ENCODE measurements at regions not wholly inside any gene's neighbourhood (a gene's known extent, or its start where the extent isn't known, plus 50 kb on each side); places are given as distances from the start of the nearest gene placed in this dataset.

GRCh38 chr1:229003233-229004031 lies 267.5 kb upstream of the RAB4A start:
- TF ChIP-seq CTCF (IDR thresholded peaks at IDR 0.05), result no peak
- no peak for TF ChIP-seq POLR2A (IDR thresholded peaks at IDR 0.05)
